ENCODE measurements at regions not wholly inside any gene's neighbourhood (a gene's known extent, or its start where the extent isn't known, plus 50 kb on each side); places are given as distances from the start of the nearest gene placed in this dataset.
"Not testable (repeated sequence)": the region's sequence is repeated elsewhere in the genome, so short reads cannot be mapped to it uniquely, and the experiment has no call there.

DNA sequence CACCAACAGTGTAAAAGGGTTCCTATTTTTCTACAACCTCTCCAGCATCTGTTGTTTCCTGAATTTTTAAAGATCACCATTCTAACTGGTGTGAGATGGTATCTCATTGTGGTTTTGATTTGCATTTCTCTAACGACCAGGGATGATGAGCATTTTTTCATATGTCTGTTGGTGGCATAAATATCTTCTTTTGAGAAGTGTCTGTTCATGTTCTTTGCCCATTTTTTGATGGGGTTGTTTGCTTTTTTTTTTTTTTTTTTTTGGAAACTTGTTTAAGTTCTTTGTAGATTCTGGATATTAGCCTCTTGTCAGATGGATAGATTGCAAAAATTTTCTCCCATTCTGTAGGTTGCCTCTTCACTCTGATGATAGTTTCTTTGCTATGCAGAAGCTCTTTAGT is 145.5 kb upstream of the PLXNC1 start:
- H3K27ac ChIP-seq (ENCODE audit: low read depth, low read length); H3K4me3 ChIP-seq (ENCODE audit: low read depth, low read length); H3K9ac ChIP-seq (ENCODE audit: low read length); H3K9me3 ChIP-seq (ENCODE audit: control insufficient read depth, insufficient read depth, low read depth, low read length); H3K27me3 ChIP-seq (ENCODE audit: control insufficient read depth, insufficient read depth, low read length); H3K36me3 ChIP-seq (ENCODE audit: control insufficient read depth, insufficient read depth, low read length); H3K4me1 ChIP-seq (ENCODE audit: control insufficient read depth, insufficient read depth, low read length): not testable (repeated sequence)

- not testable (repeated sequence) for H3K36me3 ChIP-seq (ENCODE audit: control insufficient read depth, insufficient read depth, low read length); H3K9ac ChIP-seq (ENCODE audit: low read length); H3K27me3 ChIP-seq (ENCODE audit: control insufficient read depth, insufficient read depth, low read length); H3K9me3 ChIP-seq (ENCODE audit: control insufficient read depth, insufficient read depth, low read depth, low read length); H3K27ac ChIP-seq (ENCODE audit: low read depth, low read length)
- peaks cover 11% of the 10 kb centered on the region for H3K4me1 ChIP-seq (ENCODE audit: control insufficient read depth, insufficient read depth, low read length)
- 0 out of 2 replicates have a peak overlapping the region, but pooled peaks have one; percentile 13 for H3K4me3 ChIP-seq (ENCODE audit: low read depth, low read length)
Observed at GRCh38 chr12:94007833-94008232, 140.5 kb upstream of the PLXNC1 start.

DNA sequence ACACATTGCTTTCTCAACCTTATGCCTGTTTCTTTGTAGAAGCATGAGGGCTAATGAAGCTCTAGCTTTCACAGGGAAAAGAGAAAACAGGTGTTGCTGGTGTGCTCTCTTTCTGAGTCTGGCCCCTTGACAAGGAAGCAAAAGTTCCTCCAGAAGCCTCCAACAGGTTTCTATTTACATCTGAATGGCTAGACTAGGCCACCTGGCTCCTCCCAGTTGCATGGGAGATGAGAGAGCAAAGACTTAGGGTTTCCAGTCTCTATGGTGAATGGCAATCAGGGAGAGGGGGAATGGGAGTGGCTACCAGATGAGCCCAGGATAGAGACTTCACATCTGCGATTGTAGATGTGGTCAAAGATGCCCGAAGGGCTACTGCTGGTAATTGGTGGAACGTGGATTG is 138.1 kb upstream of the PLXNC1 start:
- H3K27ac ChIP-seq (ENCODE audit: low read depth, low read length), result no peak overlapping the region
- no peak overlapping the region for H3K9ac ChIP-seq (ENCODE audit: low read length)
- no peak overlapping the region for H3K4me3 ChIP-seq (ENCODE audit: low read depth, low read length)
- no peaks in the 10 kb centered on the region for H3K9me3 ChIP-seq (ENCODE audit: control insufficient read depth, insufficient read depth, low read depth, low read length)
- H3K4me1 ChIP-seq (ENCODE audit: control insufficient read depth, insufficient read depth, low read length), result peaks cover 11% of the 10 kb centered on the region
- no peaks in the 10 kb centered on the region for H3K27me3 ChIP-seq (ENCODE audit: control insufficient read depth, insufficient read depth, low read length)
- no peaks in the 10 kb centered on the region for H3K36me3 ChIP-seq (ENCODE audit: control insufficient read depth, insufficient read depth, low read length)

GRCh38 chr12:94012071-94012470 is 136.3 kb upstream of the PLXNC1 start:
- Histone ChIP-seq H3K27me3 (ENCODE audit: control insufficient read depth, insufficient read depth, low read length) (no peaks in the 10 kb centered on the region), H3K9me3 (ENCODE audit: control insufficient read depth, insufficient read depth, low read depth, low read length) (peaks cover 13% of the 10 kb centered on the region), H3K27ac (ENCODE audit: low read depth, low read length) (no peak overlapping the region), H3K9ac (ENCODE audit: low read length) (no peak overlapping the region), H3K4me3 (ENCODE audit: low read depth, low read length) (no peak overlapping the region), H3K36me3 (ENCODE audit: control insufficient read depth, insufficient read depth, low read length) (no peaks in the 10 kb centered on the region), H3K4me1 (ENCODE audit: control insufficient read depth, insufficient read depth, low read length) (peaks cover 11% of the 10 kb centered on the region)

- Histone ChIP-seq H3K27ac (ENCODE audit: low read depth, low read length) (no peak overlapping the region), H3K9me3 (ENCODE audit: control insufficient read depth, insufficient read depth, low read depth, low read length) (peaks cover 19% of the 10 kb centered on the region), H3K4me1 (ENCODE audit: control insufficient read depth, insufficient read depth, low read length) (peaks cover 9% of the 10 kb centered on the region), H3K4me3 (ENCODE audit: low read depth, low read length) (no peak overlapping the region), H3K9ac (ENCODE audit: low read length) (no peak overlapping the region), H3K27me3 (ENCODE audit: control insufficient read depth, insufficient read depth, low read length) (no peaks in the 10 kb centered on the region), H3K36me3 (ENCODE audit: control insufficient read depth, insufficient read depth, low read length) (no peaks in the 10 kb centered on the region)
Observed at GRCh38 chr12:94012590-94012989, 135.8 kb upstream of the PLXNC1 start.

DNA sequence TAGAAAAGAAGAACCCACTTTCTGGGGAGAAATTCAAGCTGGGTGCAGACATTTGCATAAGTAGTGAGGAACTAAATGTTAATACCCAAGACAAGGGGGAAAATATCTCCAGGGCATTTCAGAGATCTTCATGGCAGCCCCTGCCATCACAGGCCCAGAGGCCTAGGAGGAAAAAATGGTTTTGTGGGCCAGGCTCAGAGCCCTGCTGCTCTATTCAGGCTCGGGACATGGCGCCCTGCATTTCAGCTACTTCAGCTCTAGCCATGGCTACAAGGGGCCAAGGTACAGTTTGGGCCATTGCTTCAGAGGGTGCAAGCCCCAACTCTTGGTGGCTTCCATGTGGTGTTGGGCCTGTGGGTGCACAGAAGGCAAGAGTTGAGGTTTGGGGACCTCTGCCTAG is 131.1 kb upstream of the PLXNC1 start:
- H3K9ac ChIP-seq (ENCODE audit: low read length); H3K4me3 ChIP-seq (ENCODE audit: low read depth, low read length); H3K27me3 ChIP-seq (ENCODE audit: control insufficient read depth, insufficient read depth, low read length); H3K27ac ChIP-seq (ENCODE audit: low read depth, low read length); H3K36me3 ChIP-seq (ENCODE audit: control insufficient read depth, insufficient read depth, low read length); H3K4me1 ChIP-seq (ENCODE audit: control insufficient read depth, insufficient read depth, low read length): not testable (repeated sequence)
- H3K9me3 ChIP-seq (ENCODE audit: control insufficient read depth, insufficient read depth, low read depth, low read length), result peaks cover 42% of the 10 kb centered on the region

DNA sequence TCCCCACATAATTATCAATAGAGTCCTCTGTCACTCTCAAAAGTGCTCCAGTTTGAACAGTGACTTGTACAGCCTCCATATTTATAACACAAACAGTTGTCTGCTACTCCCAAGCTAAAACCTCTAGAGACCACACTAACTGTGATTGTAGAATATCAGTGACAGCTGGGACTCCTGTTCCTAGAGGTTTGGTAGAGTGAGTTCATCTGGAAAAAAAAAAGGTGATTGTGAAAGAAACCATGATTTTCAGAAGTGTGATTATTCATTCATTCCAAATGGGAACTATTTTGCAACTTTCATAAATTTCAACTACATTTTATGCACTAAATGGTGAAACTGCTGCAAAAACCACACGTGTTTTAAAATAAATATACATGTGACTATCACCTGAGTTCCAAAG is 128.0 kb upstream of the PLXNC1 start:
- no peaks in the 10 kb centered on the region for H3K4me1 ChIP-seq (ENCODE audit: control insufficient read depth, insufficient read depth, low read length)
- no peak overlapping the region for H3K9ac ChIP-seq (ENCODE audit: low read length)
- no peak overlapping the region for H3K27ac ChIP-seq (ENCODE audit: low read depth, low read length)
- H3K27me3 ChIP-seq (ENCODE audit: control insufficient read depth, insufficient read depth, low read length), result no peaks in the 10 kb centered on the region
- peaks cover 57% of the 10 kb centered on the region for H3K9me3 ChIP-seq (ENCODE audit: control insufficient read depth, insufficient read depth, low read depth, low read length)
- no peaks in the 10 kb centered on the region for H3K36me3 ChIP-seq (ENCODE audit: control insufficient read depth, insufficient read depth, low read length)
- H3K4me3 ChIP-seq (ENCODE audit: low read depth, low read length), result no peak overlapping the region

DNA sequence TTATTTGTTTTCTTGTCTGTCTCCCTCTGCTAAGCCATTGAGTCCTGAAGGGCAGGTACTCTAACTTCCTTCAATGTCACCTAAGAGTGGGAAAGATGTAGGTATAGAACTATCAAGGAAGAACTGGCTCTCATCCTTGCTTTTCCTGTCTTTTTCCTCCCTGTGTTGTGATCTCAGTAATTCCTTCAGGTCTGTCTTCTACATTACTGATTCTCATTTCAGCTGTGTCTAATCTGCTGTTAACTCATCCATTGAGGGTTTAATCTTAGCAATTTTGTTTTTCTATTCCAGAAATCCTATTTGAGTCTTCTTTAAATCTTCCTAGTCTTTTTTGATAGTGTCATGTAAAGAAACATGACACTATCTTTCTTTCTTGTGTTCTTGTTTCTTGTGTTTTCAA is 124.5 kb upstream of the PLXNC1 start:
- no peaks in the 10 kb centered on the region for H3K36me3 ChIP-seq (ENCODE audit: control insufficient read depth, insufficient read depth, low read length)
- H3K27ac ChIP-seq (ENCODE audit: low read depth, low read length), result no peak overlapping the region
- no peak overlapping the region for H3K9ac ChIP-seq (ENCODE audit: low read length)
- no peaks in the 10 kb centered on the region for H3K4me1 ChIP-seq (ENCODE audit: control insufficient read depth, insufficient read depth, low read length)
- peaks cover 36% of the 10 kb centered on the region for H3K9me3 ChIP-seq (ENCODE audit: control insufficient read depth, insufficient read depth, low read depth, low read length)
- no peaks in the 10 kb centered on the region for H3K27me3 ChIP-seq (ENCODE audit: control insufficient read depth, insufficient read depth, low read length)
- H3K4me3 ChIP-seq (ENCODE audit: low read depth, low read length), result no peak overlapping the region

GRCh38 chr12:94025068-94025467 is 123.3 kb upstream of the PLXNC1 start:
- no peaks in the 10 kb centered on the region for H3K4me1 ChIP-seq (ENCODE audit: control insufficient read depth, insufficient read depth, low read length)
- no peaks in the 10 kb centered on the region for H3K36me3 ChIP-seq (ENCODE audit: control insufficient read depth, insufficient read depth, low read length)
- peaks cover 24% of the 10 kb centered on the region for H3K9me3 ChIP-seq (ENCODE audit: control insufficient read depth, insufficient read depth, low read depth, low read length)
- no peak overlapping the region for H3K4me3 ChIP-seq (ENCODE audit: low read depth, low read length)
- no peak overlapping the region for H3K27ac ChIP-seq (ENCODE audit: low read depth, low read length)
- no peak overlapping the region for H3K9ac ChIP-seq (ENCODE audit: low read length)
- no peaks in the 10 kb centered on the region for H3K27me3 ChIP-seq (ENCODE audit: control insufficient read depth, insufficient read depth, low read length)

GRCh38 chr12:94025756-94026155 is 122.6 kb upstream of the PLXNC1 start:
- Histone ChIP-seq H3K9ac (ENCODE audit: low read length) (no peak overlapping the region), H3K4me3 (ENCODE audit: low read depth, low read length) (no peak overlapping the region), H3K4me1 (ENCODE audit: control insufficient read depth, insufficient read depth, low read length) (no peaks in the 10 kb centered on the region), H3K36me3 (ENCODE audit: control insufficient read depth, insufficient read depth, low read length) (no peaks in the 10 kb centered on the region), H3K27ac (ENCODE audit: low read depth, low read length) (no peak overlapping the region), H3K9me3 (ENCODE audit: control insufficient read depth, insufficient read depth, low read depth, low read length) (peaks cover 24% of the 10 kb centered on the region), H3K27me3 (ENCODE audit: control insufficient read depth, insufficient read depth, low read length) (no peaks in the 10 kb centered on the region)

- Histone ChIP-seq H3K27me3 (ENCODE audit: control insufficient read depth, insufficient read depth, low read length) (no peaks in the 10 kb centered on the region), H3K4me1 (ENCODE audit: control insufficient read depth, insufficient read depth, low read length) (no peaks in the 10 kb centered on the region), H3K36me3 (ENCODE audit: control insufficient read depth, insufficient read depth, low read length) (no peaks in the 10 kb centered on the region), H3K9ac (ENCODE audit: low read length) (no peak overlapping the region), H3K9me3 (ENCODE audit: control insufficient read depth, insufficient read depth, low read depth, low read length) (peaks cover 24% of the 10 kb centered on the region), H3K27ac (ENCODE audit: low read depth, low read length) (no peak overlapping the region), H3K4me3 (ENCODE audit: low read depth, low read length) (no peak overlapping the region)
Observed at GRCh38 chr12:94026596-94026995, 121.8 kb upstream of the PLXNC1 start.

- Histone ChIP-seq H3K9ac (ENCODE audit: low read length) (no peak overlapping the region), H3K36me3 (ENCODE audit: control insufficient read depth, insufficient read depth, low read length) (no peaks in the 10 kb centered on the region), H3K27me3 (ENCODE audit: control insufficient read depth, insufficient read depth, low read length) (no peaks in the 10 kb centered on the region), H3K4me1 (ENCODE audit: control insufficient read depth, insufficient read depth, low read length) (no peaks in the 10 kb centered on the region), H3K9me3 (ENCODE audit: control insufficient read depth, insufficient read depth, low read depth, low read length) (peaks cover 21% of the 10 kb centered on the region), H3K4me3 (ENCODE audit: low read depth, low read length) (no peak overlapping the region), H3K27ac (ENCODE audit: low read depth, low read length) (no peak overlapping the region)
Observed at GRCh38 chr12:94027561-94027960, 120.8 kb upstream of the PLXNC1 start.
